WTC11 (cell line): ENCODE measurements at regions not wholly inside any gene's neighbourhood (a gene's known extent, or its start where the extent isn't known, plus 50 kb on each side); places are given as distances from the start of the nearest gene placed in this dataset.
A peak's percentile ranks its signal among the peaks of the same experiment; 100 is the strongest.

ENCODE experiments used
- ATAC-seq: fragments of 200-7000 bp; cut with Tn5 transposase; 2 replicates; pipeline ENCODE4 v1.10.0; 2021; ENCODE audit warnings: mild to moderate bottlenecking, moderate library complexity
- CTCF ChIA-PET: fragments of 300-600 bp; sonication (Branson Sonifier 250); formaldehyde crosslinking; loops from one replicate; lab custom pipeline; 2021; ENCODE audit warnings: antibody characterized with exemption; lab: Charles Lee
- POLR2A ChIA-PET: fragments of 350-600 bp; sonication (Branson Sonifier 250); formaldehyde crosslinking; loops from one replicate; lab custom pipeline; 2021; ENCODE audit warnings: antibody characterized with exemption; lab: Charles Lee
- DNase-seq: peaks from one replicate; pipeline ENCODE4 v3.0.0; 2021; ENCODE audit warnings: low spot score
- H3K27ac Mint-ChIP-seq: 2 replicates; pipeline ENCODE4 v1.8.0; 2021; ENCODE audit warnings: mixed read lengths
- H3K27me3 Mint-ChIP-seq: 2 replicates; pipeline ENCODE4 v1.8.0; 2021; ENCODE audit warnings: low read depth, mild to moderate bottlenecking, moderate library complexity, mixed read lengths
- H3K36me3 Mint-ChIP-seq: 2 replicates; pipeline ENCODE4 v1.8.0; 2021; ENCODE audit warnings: mixed read lengths
- H3K4me1 Mint-ChIP-seq: 2 replicates; pipeline ENCODE4 v1.8.0; 2022; ENCODE audit warnings: mixed read lengths
- H3K4me3 Mint-ChIP-seq: 2 replicates; pipeline ENCODE4 v1.8.0; 2021; ENCODE audit warnings: mild to moderate bottlenecking, moderate library complexity, mixed read lengths
- H3K9me3 Mint-ChIP-seq: 2 replicates; pipeline ENCODE4 v1.8.0; 2021; ENCODE audit warnings: mixed read lengths
- ARID4B ChIP-seq: sonication (generic); formaldehyde crosslinking; IDR thresholded peaks from 2 replicates; pipeline ENCODE4 v1.8.0; 2023; ENCODE audit warnings: missing genetic modification reagents, mild to moderate bottlenecking, borderline replicate concordance
- ATF2 ChIP-seq: sonication (generic); formaldehyde crosslinking; IDR thresholded peaks from 2 replicates; pipeline ENCODE4 v1.8.1; 2022; ENCODE audit warnings: low read depth, missing genetic modification reagents, borderline replicate concordance
- CDX4 ChIP-seq: fragments of 250-450 bp; sonication (Bioruptor Pico); IDR thresholded peaks from 2 replicates; pipeline ENCODE4 v1.9.0; 2021; ENCODE audit warnings: moderate library complexity, mild to moderate bottlenecking, inconsistent platforms, borderline replicate concordance
- E2F1 ChIP-seq: sonication (generic); formaldehyde crosslinking; IDR thresholded peaks from 2 replicates; pipeline ENCODE4 v1.8.0; 2022; ENCODE audit warnings: mild to moderate bottlenecking, missing genetic modification reagents
- ETV6 ChIP-seq: sonication (generic); formaldehyde crosslinking; IDR thresholded peaks from 2 replicates; pipeline ENCODE4 v1.8.1; 2022; ENCODE audit warnings: mild to moderate bottlenecking, missing genetic modification reagents
- FOXK1 ChIP-seq: sonication (generic); formaldehyde crosslinking; IDR thresholded peaks from 2 replicates; pipeline ENCODE4 v1.8.0; 2022; ENCODE audit warnings: mild to moderate bottlenecking, moderate library complexity, missing genetic modification reagents
- GABPB1 ChIP-seq: sonication (generic); formaldehyde crosslinking; IDR thresholded peaks from 2 replicates; pipeline ENCODE4 v1.8.1; 2023; ENCODE audit warnings: mild to moderate bottlenecking, missing genetic modification reagents
- MXD4 ChIP-seq: fragments of 250-450 bp; sonication (Bioruptor Pico); IDR thresholded peaks from 2 replicates; pipeline ENCODE4 v1.8.0; 2021; ENCODE audit warnings: mild to moderate bottlenecking, moderate library complexity, borderline replicate concordance
- NFATC4 ChIP-seq: fragments of 250-450 bp; sonication (Bioruptor Pico); IDR thresholded peaks from 2 replicates; pipeline ENCODE4 v1.9.0; 2021; ENCODE audit warnings: mild to moderate bottlenecking
- NR3C1 ChIP-seq: sonication (generic); formaldehyde crosslinking; conservative IDR thresholded peaks from 2 replicates; pipeline ENCODE4 v1.8.1; 2023; ENCODE audit warnings: low read depth, mild to moderate bottlenecking, missing genetic modification reagents
- SP1 ChIP-seq: sonication (generic); formaldehyde crosslinking; conservative IDR thresholded peaks from 2 replicates; pipeline ENCODE4 v1.8.1; 2022; ENCODE audit warnings: missing genetic modification reagents
- TEAD4 ChIP-seq: sonication (generic); formaldehyde crosslinking; IDR thresholded peaks from 2 replicates; pipeline ENCODE4 v1.8.0; 2022; ENCODE audit warnings: mild to moderate bottlenecking, missing genetic modification reagents
- TP53 ChIP-seq: sonication (generic); formaldehyde crosslinking; IDR thresholded peaks from 2 replicates; pipeline ENCODE4 v1.8.1; 2023; ENCODE audit warnings: mild to moderate bottlenecking, missing genetic modification reagents
- ZBTB43 ChIP-seq: sonication (generic); formaldehyde crosslinking; IDR thresholded peaks from 2 replicates; pipeline ENCODE4 v1.8.1; 2023; ENCODE audit warnings: mild to moderate bottlenecking, missing genetic modification reagents
- ZNF317 ChIP-seq: sonication (generic); formaldehyde crosslinking; IDR thresholded peaks from 2 replicates; pipeline ENCODE4 v1.8.1; 2023; ENCODE audit warnings: low read depth, mild to moderate bottlenecking, moderate library complexity, missing genetic modification reagents, borderline replicate concordance
- ZNF512 ChIP-seq: sonication (generic); formaldehyde crosslinking; IDR thresholded peaks from 2 replicates; pipeline ENCODE4 v1.8.1; 2022; ENCODE audit warnings: missing genetic modification reagents, borderline replicate concordance
- ZNF671 ChIP-seq: fragments of 250-450 bp; sonication (Bioruptor Pico); IDR thresholded peaks from 2 replicates; pipeline ENCODE4 v1.8.0; 2021; ENCODE audit warnings: mild to moderate bottlenecking

- no peaks in the 10 kb centered on the region for H3K27me3 Mint-ChIP-seq
- H3K36me3 Mint-ChIP-seq: no peaks in the 10 kb centered on the region
- H3K27ac Mint-ChIP-seq: peak overlapping the region; percentile 29; the same call in 1 of the 2 replicates
- DNase-seq: no peak
- POLR2A ChIA-PET: interaction anchor here (0.7 kb wide), 1 partner anchor 41 kb away, joined by 3 read pairs; no protein-coding TSS in a partner anchor
- TF ChIP-seq E2F1 (CRISPR knock-in tag) (no peak), ZNF317 (CRISPR knock-in tag) (no peak), ZNF512 (CRISPR knock-in tag) (no peak), SP1 (CRISPR knock-in tag) (no peak), TP53 (no peak), ATF2 (CRISPR knock-in tag) (no peak), CDX4 (CRISPR knock-in tag) (no peak), ZBTB43 (CRISPR knock-in tag) (no peak), GABPB1 (CRISPR knock-in tag) (no peak), ETV6 (no peak), TEAD4 (CRISPR knock-in tag) (no peak), NFATC4 (CRISPR knock-in tag) (no peak), MXD4 (CRISPR knock-in tag) (no peak), NR3C1 (CRISPR knock-in tag) (no peak), FOXK1 (CRISPR knock-in tag) (no peak), ZNF671 (CRISPR knock-in tag) (no peak), ARID4B (CRISPR knock-in tag) (no peak)
- TF ChIP-seq, all 79 proteins: peak for 0
- ATAC-seq: peak; percentile 45
- Mint-ChIP-seq H3K4me3 (peak overlapping the region; percentile 16; the same call in 1 of the 2 replicates), H3K4me1 (peaks cover 53% of the 10 kb centered on the region), H3K9me3 (no peaks in the 10 kb centered on the region)
- CTCF ChIA-PET: interaction anchor here (0.7 to 1.5 kb wide), 5 partner anchors 60 to 137 kb away, joined by 3 to 7 read pairs (median 3); partner anchors contain the start of gene BOC
These were observed 59.8 kb upstream of the BOC start for GRCh38 chr3:113151461-113152031.
